Endothelial cell of umbilical vein (primary cell): ENCODE measurements at regions not wholly inside any gene's neighbourhood (a gene's known extent, or its start where the extent isn't known, plus 50 kb on each side); places are given as distances from the start of the nearest gene placed in this dataset.

Experiments used
- CTCF ChIP-seq, 2 donors: IDR thresholded peaks; 1 replicate in 1 of 2; 2 replicates in 1 of 2; pipeline ENCODE4 v1.5.1; 2011; ENCODE audit warnings: low read length in 2 of 2, mild to moderate bottlenecking in 2 of 2, moderate library complexity in 2 of 2, control low read depth in 1 of 2, inconsistent platforms in 1 of 2, low read depth in 1 of 2; ENCODE audit not compliant: insufficient read depth in 1 of 2; ENCODE audit errors: extremely low read depth in 1 of 2
- EZH2 ChIP-seq: IDR thresholded peaks from 2 replicates; pipeline ENCODE4 v1.6.1; 2012; ENCODE audit warnings: borderline replicate concordance, low read depth, mild to moderate bottlenecking, moderate library complexity, low read length, inconsistent platforms; ENCODE audit not compliant: severe bottlenecking
- GATA2 ChIP-seq: IDR thresholded peaks from 2 replicates; pipeline ENCODE4 v1.7.0; 2011; ENCODE audit warnings: low read depth, mild to moderate bottlenecking, moderate library complexity, mixed read lengths, low read length; ENCODE audit not compliant: insufficient read length, insufficient read depth
- JUN ChIP-seq: IDR thresholded peaks from 2 replicates; pipeline ENCODE4 v1.6.1; 2011; ENCODE audit warnings: borderline replicate concordance, low read depth; ENCODE audit not compliant: insufficient read length, insufficient read depth
- MAX ChIP-seq: IDR thresholded peaks from 2 replicates; pipeline ENCODE4 v1.6.1; 2011; ENCODE audit not compliant: insufficient read depth, insufficient read length
- MYC ChIP-seq: IDR thresholded peaks from one replicate; pipeline ENCODE4 v1.6.1; 2011; ENCODE audit warnings: mild to moderate bottlenecking, low read depth, low read length
- POLR2A ChIP-seq: IDR thresholded peaks from 2 replicates; pipeline ENCODE4 v1.6.1; 2012; ENCODE audit warnings: low read depth, mild to moderate bottlenecking, control low read depth, low read length
- POLR2AphosphoS5 ChIP-seq: IDR thresholded peaks from 2 replicates; pipeline ENCODE4 v1.6.1; 2012; ENCODE audit warnings: low read depth, mild to moderate bottlenecking, control low read depth, low read length, moderate library complexity; ENCODE audit not compliant: insufficient read depth

GRCh38 chr16:72222503-72222902 is 50.5 kb upstream of the PMFBP1 start:
- TF ChIP-seq MYC (no peak), POLR2AphosphoS5 (no peak), CTCF (IDR thresholded peaks at IDR 0.05; ENCODE audit: extremely low read depth in 1 of 2, insufficient read depth in 1 of 2, low read depth in 1 of 2, low read length in 2 of 2) (no peak), JUN (no peak), EZH2 (no peak), POLR2A (no peak), MAX (no peak), GATA2 (no peak)
